Testis (tissue), 2 donors: ENCODE measurements at regions not wholly inside any gene's neighbourhood (a gene's known extent, or its start where the extent isn't known, plus 50 kb on each side); places are given as distances from the start of the nearest gene placed in this dataset.

Source experiments
- POLR2A ChIP-seq: fragments of 450-650 bp; IDR thresholded peaks from one replicate; pipeline ENCODE4 v1.6.1; 2017; ENCODE audit warnings: antibody characterized with exemption, mild to moderate bottlenecking, moderate library complexity
- TF ChIP-seq, protein P1 (sequence below), 3 experiments: fragments of 450-650 bp in 2 of 3; fragments of 200-600 bp in 1 of 3; sonication (generic) in 1 of 3; IDR thresholded peaks; one replicate each; pipeline ENCODE4 v1.5.1; 2016 to 2019; ENCODE audit warnings: antibody characterized with exemption in 3 of 3, mild to moderate bottlenecking in 2 of 3, moderate library complexity in 1 of 3

DNA sequence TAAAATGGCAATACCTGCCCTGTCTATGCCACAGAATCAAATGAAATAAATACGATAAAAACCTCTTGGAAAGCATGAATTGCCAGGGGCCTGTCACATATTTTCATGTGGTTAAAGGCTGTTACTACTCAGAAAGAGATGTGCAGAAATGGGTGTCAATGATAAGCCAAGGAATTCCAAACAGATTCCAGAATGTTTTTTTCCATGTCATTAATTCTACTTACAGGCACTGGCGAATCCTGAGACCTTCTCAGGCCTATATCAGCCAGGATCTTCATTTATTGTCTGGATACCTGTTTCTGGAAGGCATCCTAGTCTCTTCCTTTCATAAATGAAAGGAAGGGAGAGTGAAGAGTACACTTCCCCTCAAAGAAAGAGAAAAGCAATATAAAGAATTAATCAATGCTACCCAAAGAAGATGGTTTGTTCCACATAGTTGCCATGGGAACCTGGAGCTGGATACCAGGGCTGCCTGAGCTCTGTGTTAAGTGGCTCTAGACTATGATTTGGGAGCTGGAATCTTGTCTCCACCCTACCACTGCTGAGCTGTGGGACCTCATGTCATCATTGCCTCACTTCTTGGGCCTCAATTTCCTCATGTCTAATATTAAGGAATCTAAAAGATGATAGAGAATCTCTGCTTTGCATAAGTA is 335.1 kb upstream of the SKOR2 start:
- TF ChIP-seq POLR2A, result no peak
- TF ChIP-seq, protein P1, sequence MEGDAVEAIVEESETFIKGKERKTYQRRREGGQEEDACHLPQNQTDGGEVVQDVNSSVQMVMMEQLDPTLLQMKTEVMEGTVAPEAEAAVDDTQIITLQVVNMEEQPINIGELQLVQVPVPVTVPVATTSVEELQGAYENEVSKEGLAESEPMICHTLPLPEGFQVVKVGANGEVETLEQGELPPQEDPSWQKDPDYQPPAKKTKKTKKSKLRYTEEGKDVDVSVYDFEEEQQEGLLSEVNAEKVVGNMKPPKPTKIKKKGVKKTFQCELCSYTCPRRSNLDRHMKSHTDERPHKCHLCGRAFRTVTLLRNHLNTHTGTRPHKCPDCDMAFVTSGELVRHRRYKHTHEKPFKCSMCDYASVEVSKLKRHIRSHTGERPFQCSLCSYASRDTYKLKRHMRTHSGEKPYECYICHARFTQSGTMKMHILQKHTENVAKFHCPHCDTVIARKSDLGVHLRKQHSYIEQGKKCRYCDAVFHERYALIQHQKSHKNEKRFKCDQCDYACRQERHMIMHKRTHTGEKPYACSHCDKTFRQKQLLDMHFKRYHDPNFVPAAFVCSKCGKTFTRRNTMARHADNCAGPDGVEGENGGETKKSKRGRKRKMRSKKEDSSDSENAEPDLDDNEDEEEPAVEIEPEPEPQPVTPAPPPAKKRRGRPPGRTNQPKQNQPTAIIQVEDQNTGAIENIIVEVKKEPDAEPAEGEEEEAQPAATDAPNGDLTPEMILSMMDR (IDR thresholded peaks at IDR 0.05), result no peak
